ENCODE measurements at regions not wholly inside any gene's neighbourhood (a gene's known extent, or its start where the extent isn't known, plus 50 kb on each side); places are given as distances from the start of the nearest gene placed in this dataset.

GRCh38 chr22:27541836-27542235 lies 259.7 kb downstream of the MN1 start:
- no peak overlapping the region for H3K4me3 ChIP-seq (ENCODE audit: low read depth, low read length)
- H3K27ac ChIP-seq (ENCODE audit: low read depth, low read length): no peak overlapping the region
- H3K4me1 ChIP-seq (ENCODE audit: control insufficient read depth, insufficient read depth, low read length): peaks cover 19% of the 10 kb centered on the region
- no peak overlapping the region for H3K9ac ChIP-seq (ENCODE audit: low read depth, low read length)
- no peaks in the 10 kb centered on the region for H3K36me3 ChIP-seq (ENCODE audit: control insufficient read depth, insufficient read depth, low read length)
- H3K9me3 ChIP-seq (ENCODE audit: control insufficient read depth, insufficient read depth, low read length): no peaks in the 10 kb centered on the region
- H3K27me3 ChIP-seq (ENCODE audit: control insufficient read depth, insufficient read depth, low read length): no peaks in the 10 kb centered on the region

GRCh38 chr22:27542602-27543001 lies 259.0 kb downstream of the MN1 start:
- Histone ChIP-seq H3K27ac (ENCODE audit: low read depth, low read length) (no peak overlapping the region), H3K4me3 (ENCODE audit: low read depth, low read length) (no peak overlapping the region), H3K4me1 (ENCODE audit: control insufficient read depth, insufficient read depth, low read length) (peaks cover 18% of the 10 kb centered on the region), H3K27me3 (ENCODE audit: control insufficient read depth, insufficient read depth, low read length) (no peaks in the 10 kb centered on the region), H3K9me3 (ENCODE audit: control insufficient read depth, insufficient read depth, low read length) (no peaks in the 10 kb centered on the region), H3K36me3 (ENCODE audit: control insufficient read depth, insufficient read depth, low read length) (no peaks in the 10 kb centered on the region), H3K9ac (ENCODE audit: low read depth, low read length) (no peak overlapping the region)

DNA sequence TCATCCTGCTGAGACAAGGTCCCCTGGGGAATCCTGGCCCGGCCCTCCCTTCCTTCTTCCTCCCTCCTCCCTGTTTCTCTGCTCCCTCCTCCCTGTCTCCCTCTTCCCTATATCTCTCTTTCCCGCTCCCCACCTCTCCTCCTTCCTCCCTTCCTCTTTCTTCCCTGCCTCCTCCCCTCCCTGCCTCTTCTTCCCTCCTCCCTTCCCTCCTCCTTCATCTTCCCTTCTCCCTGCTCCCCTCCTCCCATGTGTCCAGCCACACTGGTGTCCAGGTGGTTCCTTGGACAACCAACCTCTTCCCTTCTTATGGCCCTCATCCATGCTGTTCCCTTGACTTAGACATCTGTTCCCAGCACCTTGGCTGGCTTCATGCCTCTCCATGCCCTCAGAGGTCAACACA lies 258.1 kb downstream of the MN1 start:
- Histone ChIP-seq H3K27ac (ENCODE audit: low read depth, low read length) (no peak overlapping the region), H3K36me3 (ENCODE audit: control insufficient read depth, insufficient read depth, low read length) (no peaks in the 10 kb centered on the region), H3K27me3 (ENCODE audit: control insufficient read depth, insufficient read depth, low read length) (no peaks in the 10 kb centered on the region), H3K4me3 (ENCODE audit: low read depth, low read length) (no peak overlapping the region), H3K4me1 (ENCODE audit: control insufficient read depth, insufficient read depth, low read length) (peaks cover 20% of the 10 kb centered on the region), H3K9me3 (ENCODE audit: control insufficient read depth, insufficient read depth, low read length) (no peaks in the 10 kb centered on the region), H3K9ac (ENCODE audit: low read depth, low read length) (no peak overlapping the region)

DNA sequence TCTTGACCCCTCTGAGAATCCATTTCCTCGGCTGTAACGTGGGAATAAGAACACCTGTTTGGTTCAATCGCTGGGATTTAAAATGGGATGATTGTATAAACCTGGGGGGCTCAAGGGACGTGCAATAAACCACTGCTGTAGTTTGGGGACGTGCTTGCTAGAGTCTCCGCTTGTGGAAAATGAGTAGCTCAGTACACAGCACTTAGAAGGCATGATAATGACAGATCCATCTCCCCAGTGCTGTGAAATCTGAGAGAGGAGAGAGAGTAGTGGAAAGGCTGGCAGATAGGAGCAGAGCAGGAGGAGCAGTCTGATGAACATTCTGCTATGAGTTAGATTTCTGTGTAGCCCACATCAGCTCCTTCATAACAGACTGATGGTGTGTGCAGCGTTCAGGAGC lies 256.5 kb downstream of the MN1 start:
- Histone ChIP-seq H3K27me3 (ENCODE audit: control insufficient read depth, insufficient read depth, low read length) (no peaks in the 10 kb centered on the region), H3K9ac (ENCODE audit: low read depth, low read length) (no peak overlapping the region), H3K27ac (ENCODE audit: low read depth, low read length) (no peak overlapping the region), H3K4me3 (ENCODE audit: low read depth, low read length) (no peak overlapping the region), H3K9me3 (ENCODE audit: control insufficient read depth, insufficient read depth, low read length) (no peaks in the 10 kb centered on the region), H3K4me1 (ENCODE audit: control insufficient read depth, insufficient read depth, low read length) (peaks cover 22% of the 10 kb centered on the region), H3K36me3 (ENCODE audit: control insufficient read depth, insufficient read depth, low read length) (no peaks in the 10 kb centered on the region)

GRCh38 chr22:27546157-27546935 lies 255.2 kb downstream of the MN1 start:
- Histone ChIP-seq H3K36me3 (ENCODE audit: control insufficient read depth, insufficient read depth, low read length) (no peaks in the 10 kb centered on the region), H3K9ac (ENCODE audit: low read depth, low read length) (no peak overlapping the region), H3K9me3 (ENCODE audit: control insufficient read depth, insufficient read depth, low read length) (no peaks in the 10 kb centered on the region), H3K4me1 (ENCODE audit: control insufficient read depth, insufficient read depth, low read length) (peaks cover 16% of the 10 kb centered on the region), H3K27ac (ENCODE audit: low read depth, low read length) (no peak overlapping the region), H3K27me3 (ENCODE audit: control insufficient read depth, insufficient read depth, low read length) (no peaks in the 10 kb centered on the region), H3K4me3 (ENCODE audit: low read depth, low read length) (no peak overlapping the region)

DNA sequence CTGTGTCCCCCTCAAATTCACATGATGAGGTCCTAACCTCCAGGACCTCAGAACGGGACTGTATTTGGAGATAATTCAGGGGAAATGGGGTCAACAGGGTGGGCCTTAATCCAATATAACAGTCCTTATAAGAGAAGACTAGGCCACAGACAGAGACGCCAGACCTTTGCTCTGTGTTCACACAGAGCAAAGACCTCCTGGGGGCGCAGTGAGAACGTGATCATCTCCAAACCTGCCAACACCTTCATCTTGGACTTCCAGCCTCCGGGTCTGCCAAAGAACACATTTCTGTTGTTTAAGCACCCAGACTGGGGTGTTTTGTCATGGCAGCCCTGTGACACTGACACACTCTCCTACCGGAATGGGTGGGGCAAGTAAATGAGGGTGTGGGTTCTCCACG lies 250.2 kb downstream of the MN1 start:
- no peaks in the 10 kb centered on the region for H3K9me3 ChIP-seq (ENCODE audit: control insufficient read depth, insufficient read depth, low read length)
- no peak overlapping the region for H3K27ac ChIP-seq (ENCODE audit: low read depth, low read length)
- no peaks in the 10 kb centered on the region for H3K27me3 ChIP-seq (ENCODE audit: control insufficient read depth, insufficient read depth, low read length)
- no peaks in the 10 kb centered on the region for H3K36me3 ChIP-seq (ENCODE audit: control insufficient read depth, insufficient read depth, low read length)
- no peak overlapping the region for H3K4me3 ChIP-seq (ENCODE audit: low read depth, low read length)
- H3K4me1 ChIP-seq (ENCODE audit: control insufficient read depth, insufficient read depth, low read length): peaks cover 8% of the 10 kb centered on the region; the same call in 1 of the 2 replicates
- no peak overlapping the region for H3K9ac ChIP-seq (ENCODE audit: low read depth, low read length)

DNA sequence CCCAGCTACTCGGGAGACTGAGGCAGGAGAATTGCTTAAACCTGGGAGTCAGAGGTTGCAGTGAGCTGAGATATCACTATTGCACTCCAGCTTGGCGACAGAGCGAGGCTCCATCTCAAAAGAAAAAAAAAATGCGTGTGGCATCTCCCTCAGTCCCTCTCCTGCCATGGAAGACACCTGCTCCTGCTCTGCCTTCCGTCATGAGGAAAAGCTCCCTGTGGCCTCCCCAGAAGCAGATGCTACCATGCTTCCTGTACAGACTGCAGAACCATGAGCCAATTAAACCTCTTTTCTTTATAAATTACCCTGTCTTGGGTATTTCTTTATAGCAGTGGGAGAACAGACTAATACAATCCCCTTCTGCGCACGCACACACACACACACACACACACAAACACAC lies 249.4 kb downstream of the MN1 start:
- Histone ChIP-seq H3K9me3 (ENCODE audit: control insufficient read depth, insufficient read depth, low read length) (no peaks in the 10 kb centered on the region), H3K27me3 (ENCODE audit: control insufficient read depth, insufficient read depth, low read length) (no peaks in the 10 kb centered on the region; the same call in 1 of the 2 replicates), H3K4me3 (ENCODE audit: low read depth, low read length) (no peak overlapping the region), H3K4me1 (ENCODE audit: control insufficient read depth, insufficient read depth, low read length) (peaks cover 8% of the 10 kb centered on the region; the same call in 1 of the 2 replicates), H3K27ac (ENCODE audit: low read depth, low read length) (no peak overlapping the region), H3K36me3 (ENCODE audit: control insufficient read depth, insufficient read depth, low read length) (no peaks in the 10 kb centered on the region), H3K9ac (ENCODE audit: low read depth, low read length) (no peak overlapping the region)

DNA sequence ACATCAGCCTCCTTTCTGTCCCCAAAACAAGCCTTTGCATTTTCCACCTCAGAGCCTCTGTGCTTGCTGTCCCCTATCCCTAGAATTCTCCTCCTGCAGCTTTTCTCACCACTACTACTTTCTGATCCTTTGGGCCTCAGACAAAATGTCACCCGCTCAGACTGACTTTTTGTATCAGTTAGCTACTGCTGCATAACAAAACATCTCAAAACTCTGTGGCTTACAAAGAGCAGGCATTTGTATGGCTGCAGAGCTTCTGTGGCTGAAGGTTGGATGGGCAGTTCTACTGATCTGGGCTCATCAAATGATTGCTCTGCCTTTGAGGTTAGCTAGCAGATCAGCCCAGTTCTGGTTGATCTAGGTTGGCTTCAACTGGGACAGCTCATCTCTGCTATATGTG lies 248.7 kb downstream of the MN1 start:
- no peaks in the 10 kb centered on the region for H3K36me3 ChIP-seq (ENCODE audit: control insufficient read depth, insufficient read depth, low read length)
- H3K9ac ChIP-seq (ENCODE audit: low read depth, low read length): no peak overlapping the region
- H3K9me3 ChIP-seq (ENCODE audit: control insufficient read depth, insufficient read depth, low read length): no peaks in the 10 kb centered on the region

DNA sequence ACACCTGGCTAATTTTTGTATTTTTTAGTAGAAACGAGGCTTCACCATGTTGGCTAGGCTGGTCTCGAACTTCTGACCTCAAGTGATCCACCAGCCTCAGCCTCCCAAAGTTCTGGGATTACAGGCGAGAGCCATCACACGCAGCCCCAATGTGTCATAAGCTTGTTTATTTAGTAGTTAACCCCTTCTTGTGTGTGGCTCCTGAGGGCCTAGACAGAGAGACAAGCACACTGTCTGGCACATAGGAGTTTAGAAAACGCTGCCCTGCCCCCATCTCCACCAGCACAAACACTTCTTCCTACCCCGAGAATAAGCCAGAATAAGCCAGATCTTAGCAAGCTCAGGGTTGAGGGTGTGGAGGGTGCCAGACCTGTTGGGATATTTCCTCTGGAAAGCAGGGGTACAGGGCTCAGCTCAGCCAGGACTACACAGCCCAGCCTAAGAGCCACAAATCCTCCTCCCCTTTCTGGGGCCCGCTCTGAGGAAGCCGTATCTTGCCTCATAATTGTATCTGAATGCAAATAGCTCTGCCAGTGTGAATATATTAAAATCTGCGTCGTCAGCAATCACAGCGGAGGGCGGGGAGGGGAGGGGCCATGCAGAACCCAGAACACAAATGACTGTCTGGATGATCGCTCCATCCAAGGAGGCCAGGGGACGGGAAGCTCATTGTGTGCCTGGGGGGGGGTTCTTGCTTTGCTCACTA lies 247.3 kb downstream of the MN1 start:
- Histone ChIP-seq H3K27me3 (ENCODE audit: control insufficient read depth, insufficient read depth, low read length) (no peaks in the 10 kb centered on the region; the same call in 1 of the 2 replicates), H3K4me1 (ENCODE audit: control insufficient read depth, insufficient read depth, low read length) (peaks cover 6% of the 10 kb centered on the region), H3K4me3 (ENCODE audit: low read depth, low read length) (no peak overlapping the region), H3K36me3 (ENCODE audit: control insufficient read depth, insufficient read depth, low read length) (no peaks in the 10 kb centered on the region), H3K27ac (ENCODE audit: low read depth, low read length) (no peak overlapping the region), H3K9me3 (ENCODE audit: control insufficient read depth, insufficient read depth, low read length) (no peaks in the 10 kb centered on the region), H3K9ac (ENCODE audit: low read depth, low read length) (no peak overlapping the region)

More for the DNA sequence above, 248.7 kb downstream of the MN1 start:
- H3K27ac ChIP-seq (ENCODE audit: low read depth, low read length): no peak overlapping the region
- no peaks in the 10 kb centered on the region; the same call in 1 of the 2 replicates for H3K27me3 ChIP-seq (ENCODE audit: control insufficient read depth, insufficient read depth, low read length)
- H3K4me3 ChIP-seq (ENCODE audit: low read depth, low read length): no peak overlapping the region
- H3K4me1 ChIP-seq (ENCODE audit: control insufficient read depth, insufficient read depth, low read length): peaks cover 11% of the 10 kb centered on the region

DNA sequence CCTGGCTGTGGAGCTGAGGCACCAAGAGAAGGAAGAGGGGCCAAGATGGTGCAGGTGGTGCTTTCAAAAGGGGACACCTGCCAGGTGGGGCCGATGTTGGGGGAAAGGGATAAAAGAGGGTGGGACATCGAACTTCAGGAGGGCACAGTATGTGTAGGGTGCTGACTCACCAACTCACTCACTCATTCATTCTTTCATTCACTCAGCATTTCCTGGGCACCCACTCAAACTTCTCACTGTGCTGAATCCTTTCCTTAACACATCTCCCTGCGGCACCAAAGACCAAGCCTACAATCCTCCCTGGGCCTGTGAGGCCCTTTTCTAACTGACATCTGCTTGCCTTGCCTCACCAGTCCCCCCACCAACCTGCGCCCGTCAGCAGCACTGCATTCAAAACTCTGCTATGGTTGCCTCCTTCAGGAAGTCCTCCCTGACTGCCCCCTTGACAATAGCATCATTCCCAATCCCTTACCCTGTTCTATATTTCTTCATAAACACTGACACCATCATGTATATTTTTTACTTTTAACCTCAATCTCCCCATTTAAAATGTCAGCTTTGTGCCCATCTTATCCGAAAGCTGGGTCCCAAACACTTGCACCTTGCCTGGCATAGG lies 246.6 kb downstream of the MN1 start:
- H3K9me3 ChIP-seq (ENCODE audit: control insufficient read depth, insufficient read depth, low read length): no peaks in the 10 kb centered on the region
- no peak overlapping the region for H3K4me3 ChIP-seq (ENCODE audit: low read depth, low read length)
- no peak overlapping the region for H3K27ac ChIP-seq (ENCODE audit: low read depth, low read length)
- H3K4me1 ChIP-seq (ENCODE audit: control insufficient read depth, insufficient read depth, low read length): peaks cover 6% of the 10 kb centered on the region
- no peak overlapping the region for H3K9ac ChIP-seq (ENCODE audit: low read depth, low read length)
- no peaks in the 10 kb centered on the region; the same call in 1 of the 2 replicates for H3K27me3 ChIP-seq (ENCODE audit: control insufficient read depth, insufficient read depth, low read length)
- H3K36me3 ChIP-seq (ENCODE audit: control insufficient read depth, insufficient read depth, low read length): no peaks in the 10 kb centered on the region

- Histone ChIP-seq H3K27ac (ENCODE audit: low read depth, low read length) (no peak overlapping the region), H3K36me3 (ENCODE audit: control insufficient read depth, insufficient read depth, low read length) (no peaks in the 10 kb centered on the region), H3K27me3 (ENCODE audit: control insufficient read depth, insufficient read depth, low read length) (no peaks in the 10 kb centered on the region; the same call in 1 of the 2 replicates), H3K9me3 (ENCODE audit: control insufficient read depth, insufficient read depth, low read length) (no peaks in the 10 kb centered on the region), H3K9ac (ENCODE audit: low read depth, low read length) (no peak overlapping the region), H3K4me1 (ENCODE audit: control insufficient read depth, insufficient read depth, low read length) (peaks cover 11% of the 10 kb centered on the region), H3K4me3 (ENCODE audit: low read depth, low read length) (no peak overlapping the region)
Measured at GRCh38 chr22:27556371-27556770, 245.2 kb downstream of the MN1 start.

Data from HUES48 (cell line).